Endothelial cell of umbilical vein (primary cell): ENCODE measurements at regions not wholly inside any gene's neighbourhood (a gene's known extent, or its start where the extent isn't known, plus 50 kb on each side); places are given as distances from the start of the nearest gene placed in this dataset.

ENCODE experiments used
- BruUV-seq: library from RNA; stranded (reverse); fragments of 400-500 nt; replicated peaks from 2 replicates; lab custom pipeline; 2021; lab: Mats Ljungman, UMichigan
- CTCF ChIA-PET: fragments of 300-600, 350-600 bp; sonication (Branson Sonifier 250); formaldehyde crosslinking; loops from one replicate; lab custom pipeline; 2021; ENCODE audit warnings: antibody characterized with exemption, inconsistent platforms; lab: Charles Lee
- POLR2A ChIA-PET: fragments of 300-600, 350-600 bp; sonication (Branson Sonifier 250); formaldehyde crosslinking; loops from one replicate; lab custom pipeline; 2021; ENCODE audit warnings: antibody characterized with exemption, inconsistent platforms; lab: Charles Lee
- DNase-seq: peaks from one replicate; pipeline ENCODE4 v3.0.0-alpha.2; 2011; ENCODE audit warnings: low read depth, low spot score
- FAIRE-seq: peaks from 2 replicates; lab custom pipeline; 2011; peaks lifted over from hg19 to GRCh38; lab: Jason Lieb, UNC
- H2AFZ ChIP-seq: 2 replicates; pipeline ENCODE4 v1.6.0; 2012; ENCODE audit warnings: low read depth, low read length, control low read depth, inconsistent platforms
- H3K27ac ChIP-seq: 2 replicates; pipeline ENCODE4 v1.5.1; 2011; ENCODE audit warnings: low read depth, mild to moderate bottlenecking, control low read depth, low read length, moderate library complexity; ENCODE audit not compliant: insufficient read depth
- H3K27me3 ChIP-seq, 2 experiments: 2 replicates each; pipeline versions ENCODE4 v1.6.0 to v1.6.1; 2011; ENCODE audit warnings: low read length in 2 of 2, mixed read lengths in 1 of 2; ENCODE audit not compliant: control insufficient read depth in 2 of 2, insufficient read depth in 2 of 2
- H3K36me3 ChIP-seq, 2 experiments: 2 replicates in 1 of 2; 3 replicates in 1 of 2; pipeline ENCODE4 v1.5.1; 2011; ENCODE audit warnings: low read length in 2 of 2, mild to moderate bottlenecking in 1 of 2, moderate library complexity in 1 of 2; ENCODE audit not compliant: control insufficient read depth in 2 of 2, insufficient read depth in 2 of 2; ENCODE audit errors: extremely low read depth in 1 of 2
- H3K4me1 ChIP-seq: 3 replicates; pipeline ENCODE4 v1.5.1; 2011; ENCODE audit warnings: mild to moderate bottlenecking, low read length; ENCODE audit not compliant: control insufficient read depth, insufficient read depth; ENCODE audit errors: extremely low read depth
- H3K4me2 ChIP-seq: 2 replicates; pipeline ENCODE4 v1.6.1; 2011; ENCODE audit warnings: low read length, control low read depth, mixed read lengths; ENCODE audit not compliant: insufficient read depth
- H3K4me3 ChIP-seq, 3 experiments: fragments of 200-600 bp in 1 of 3; sonication (generic), shearing (Covaris generic) in 1 of 3; replicated peaks in 1 of 3; 2 replicates each; pipeline ENCODE4 v1.5.1; 2011 to 2016; ENCODE audit warnings: control low read depth in 3 of 3, low read length in 3 of 3, mild to moderate bottlenecking in 2 of 3, inconsistent platforms in 1 of 3, low read depth in 1 of 3, moderate library complexity in 1 of 3; ENCODE audit not compliant: insufficient read depth in 1 of 3
- H3K79me2 ChIP-seq: 2 replicates; pipeline ENCODE4 v1.6.0; 2012; ENCODE audit warnings: low read length, inconsistent platforms; ENCODE audit not compliant: control insufficient read depth, insufficient read depth
- H3K9ac ChIP-seq: replicated peaks from 2 replicates; pipeline ENCODE3; 2011; ENCODE audit warnings: low read length, control low read depth; ENCODE audit not compliant: insufficient read depth; ENCODE audit errors: extremely low read depth
- H3K9me1 ChIP-seq: replicated peaks from 3 replicates; pipeline ENCODE4 v1.6.0; 2011; ENCODE audit warnings: mild to moderate bottlenecking, low read length; ENCODE audit not compliant: control insufficient read depth, insufficient read depth; ENCODE audit errors: extremely low read depth
- H3K9me3 ChIP-seq: replicated peaks from 2 replicates; pipeline ENCODE4 v1.5.1; 2012; ENCODE audit warnings: low read length, inconsistent platforms; ENCODE audit not compliant: control insufficient read depth, insufficient read depth
- H4K20me1 ChIP-seq: replicated peaks from 2 replicates; pipeline ENCODE3; 2011; ENCODE audit warnings: mild to moderate bottlenecking, low read length; ENCODE audit not compliant: control insufficient read depth, insufficient read depth; ENCODE audit errors: extremely low read depth
- EZH2 ChIP-seq: IDR thresholded peaks from 2 replicates; pipeline ENCODE4 v1.6.1; 2012; ENCODE audit warnings: borderline replicate concordance, low read depth, mild to moderate bottlenecking, moderate library complexity, low read length, inconsistent platforms; ENCODE audit not compliant: severe bottlenecking
- FOS ChIP-seq: IDR thresholded peaks from 2 replicates; pipeline ENCODE4 v1.6.1; 2011; ENCODE audit warnings: mild to moderate bottlenecking, low read length, moderate library complexity, borderline replicate concordance; ENCODE audit not compliant: insufficient read depth
- GATA2 ChIP-seq: IDR thresholded peaks from 2 replicates; pipeline ENCODE4 v1.7.0; 2011; ENCODE audit warnings: low read depth, mild to moderate bottlenecking, moderate library complexity, mixed read lengths, low read length; ENCODE audit not compliant: insufficient read length, insufficient read depth
- JUN ChIP-seq: IDR thresholded peaks from 2 replicates; pipeline ENCODE4 v1.6.1; 2011; ENCODE audit warnings: borderline replicate concordance, low read depth; ENCODE audit not compliant: insufficient read length, insufficient read depth
- MYC ChIP-seq: IDR thresholded peaks from one replicate; pipeline ENCODE4 v1.6.1; 2011; ENCODE audit warnings: mild to moderate bottlenecking, low read depth, low read length
- POLR2A ChIP-seq: IDR thresholded peaks from 2 replicates; pipeline ENCODE4 v1.6.1; 2012; ENCODE audit warnings: low read depth, mild to moderate bottlenecking, control low read depth, low read length
- POLR2AphosphoS5 ChIP-seq: IDR thresholded peaks from 2 replicates; pipeline ENCODE4 v1.6.1; 2012; ENCODE audit warnings: low read depth, mild to moderate bottlenecking, control low read depth, low read length, moderate library complexity; ENCODE audit not compliant: insufficient read depth
- dilution Hi-C: fragments of 300-500 bp; cut with MboI; formaldehyde crosslinking; loops from one replicate; pipeline ENCODE4 v1.15.0; 2019; ENCODE audit warnings: low sequenced_read_pairs; ENCODE audit not compliant: extremely low pct_ligation_motif_present
- intact Hi-C: fragments of 100-400 bp; cut with micrococcal nuclease; formaldehyde crosslinking; loops from one replicate; pipeline ENCODE4 v1.10.0; 2022
- TF ChIP-seq, protein P1 (sequence below), 2 donors: IDR thresholded peaks; 1 replicate in 1 of 2; 2 replicates in 1 of 2; pipeline ENCODE4 v1.5.1; 2011; ENCODE audit warnings: low read length in 2 of 2, mild to moderate bottlenecking in 2 of 2, moderate library complexity in 2 of 2, control low read depth in 1 of 2, inconsistent platforms in 1 of 2, low read depth in 1 of 2; ENCODE audit not compliant: insufficient read depth in 1 of 2; ENCODE audit errors: extremely low read depth in 1 of 2
- TF ChIP-seq, protein P2 (sequence below): IDR thresholded peaks from 2 replicates; pipeline ENCODE4 v1.6.1; 2011; ENCODE audit not compliant: insufficient read depth, insufficient read length

DNA sequence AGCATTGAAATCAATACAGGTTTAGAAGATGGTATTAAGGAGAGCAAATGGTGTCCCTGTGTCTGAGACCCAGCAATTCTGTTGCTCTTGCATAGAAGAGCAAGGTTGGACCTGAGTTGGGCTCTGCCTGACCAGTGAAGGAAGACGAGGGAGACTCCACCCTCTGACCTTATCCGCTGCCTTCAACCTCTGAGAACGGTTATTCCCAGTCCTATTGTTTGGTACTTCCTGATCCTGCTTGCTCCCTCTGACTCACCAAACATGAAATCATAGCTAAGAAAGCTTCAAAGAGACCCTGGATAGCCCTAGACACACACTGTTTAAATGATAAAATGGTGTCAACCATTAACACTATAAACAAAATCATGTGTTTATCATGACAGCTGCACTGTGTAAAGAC lies 218.5 kb downstream of the PLK2 start:
- no TSS peak for BruUV-seq
- H4K20me1 ChIP-seq: no peaks in the 10 kb centered on the region
- H3K36me3 ChIP-seq: no peaks in the 10 kb centered on the region
- H3K27me3 ChIP-seq: no peaks in the 10 kb centered on the region
- peak overlapping the region; percentile 54 for H3K4me2 ChIP-seq
- peak overlapping the region; percentile 37 for H3K9ac ChIP-seq
- FAIRE-seq (peak; percentile 95), DNase-seq (peak; percentile 98)
- H2AFZ ChIP-seq: no peak overlapping the region
- TF ChIP-seq FOS (peak; percentile 92), JUN (peak; percentile 95), MYC (no peak), GATA2 (peak; percentile 83), POLR2A (peak; percentile 57), POLR2AphosphoS5 (peak; percentile 93), EZH2 (no peak)
- TF ChIP-seq, protein P1, sequence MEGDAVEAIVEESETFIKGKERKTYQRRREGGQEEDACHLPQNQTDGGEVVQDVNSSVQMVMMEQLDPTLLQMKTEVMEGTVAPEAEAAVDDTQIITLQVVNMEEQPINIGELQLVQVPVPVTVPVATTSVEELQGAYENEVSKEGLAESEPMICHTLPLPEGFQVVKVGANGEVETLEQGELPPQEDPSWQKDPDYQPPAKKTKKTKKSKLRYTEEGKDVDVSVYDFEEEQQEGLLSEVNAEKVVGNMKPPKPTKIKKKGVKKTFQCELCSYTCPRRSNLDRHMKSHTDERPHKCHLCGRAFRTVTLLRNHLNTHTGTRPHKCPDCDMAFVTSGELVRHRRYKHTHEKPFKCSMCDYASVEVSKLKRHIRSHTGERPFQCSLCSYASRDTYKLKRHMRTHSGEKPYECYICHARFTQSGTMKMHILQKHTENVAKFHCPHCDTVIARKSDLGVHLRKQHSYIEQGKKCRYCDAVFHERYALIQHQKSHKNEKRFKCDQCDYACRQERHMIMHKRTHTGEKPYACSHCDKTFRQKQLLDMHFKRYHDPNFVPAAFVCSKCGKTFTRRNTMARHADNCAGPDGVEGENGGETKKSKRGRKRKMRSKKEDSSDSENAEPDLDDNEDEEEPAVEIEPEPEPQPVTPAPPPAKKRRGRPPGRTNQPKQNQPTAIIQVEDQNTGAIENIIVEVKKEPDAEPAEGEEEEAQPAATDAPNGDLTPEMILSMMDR (IDR thresholded peaks at IDR 0.05; ENCODE audit: extremely low read depth in 1 of 2, insufficient read depth in 1 of 2, low read depth in 1 of 2, low read length in 2 of 2): no peak
- TF ChIP-seq, protein P2, sequence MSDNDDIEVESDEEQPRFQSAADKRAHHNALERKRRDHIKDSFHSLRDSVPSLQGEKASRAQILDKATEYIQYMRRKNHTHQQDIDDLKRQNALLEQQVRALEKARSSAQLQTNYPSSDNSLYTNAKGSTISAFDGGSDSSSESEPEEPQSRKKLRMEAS: no peak
- no peaks in the 10 kb centered on the region for H3K9me3 ChIP-seq
- H3K79me2 ChIP-seq: no peaks in the 10 kb centered on the region
- POLR2A ChIA-PET: interaction anchor here (1.0 to 3.5 kb wide), 7 partner anchors 18 to 462 kb away, joined by 3 to 12 read pairs (median 4); no protein-coding TSS in a partner anchor
- no peak overlapping the region for H3K4me3 ChIP-seq
- H3K9me1 ChIP-seq: no peaks in the 10 kb centered on the region
- dilution Hi-C loops: no loop called here
- intact Hi-C loops: loop anchor here (1.0 to 5.0 kb wide), 6 partner anchors 17 to 943 kb away; no protein-coding TSS in a partner anchor
- CTCF ChIA-PET: interaction anchor here (0.7 to 2.6 kb wide), 9 partner anchors 18 to 944 kb away, joined by 3 to 18 read pairs (median 5); partner anchors contain the start of gene PLK2
- H3K27ac ChIP-seq: peak overlapping the region; percentile 89
- peaks cover 65% of the 10 kb centered on the region for H3K4me1 ChIP-seq
